ENCODE measurements at regions not wholly inside any gene's neighbourhood (a gene's known extent, or its start where the extent isn't known, plus 50 kb on each side); places are given as distances from the start of the nearest gene placed in this dataset.

DNA sequence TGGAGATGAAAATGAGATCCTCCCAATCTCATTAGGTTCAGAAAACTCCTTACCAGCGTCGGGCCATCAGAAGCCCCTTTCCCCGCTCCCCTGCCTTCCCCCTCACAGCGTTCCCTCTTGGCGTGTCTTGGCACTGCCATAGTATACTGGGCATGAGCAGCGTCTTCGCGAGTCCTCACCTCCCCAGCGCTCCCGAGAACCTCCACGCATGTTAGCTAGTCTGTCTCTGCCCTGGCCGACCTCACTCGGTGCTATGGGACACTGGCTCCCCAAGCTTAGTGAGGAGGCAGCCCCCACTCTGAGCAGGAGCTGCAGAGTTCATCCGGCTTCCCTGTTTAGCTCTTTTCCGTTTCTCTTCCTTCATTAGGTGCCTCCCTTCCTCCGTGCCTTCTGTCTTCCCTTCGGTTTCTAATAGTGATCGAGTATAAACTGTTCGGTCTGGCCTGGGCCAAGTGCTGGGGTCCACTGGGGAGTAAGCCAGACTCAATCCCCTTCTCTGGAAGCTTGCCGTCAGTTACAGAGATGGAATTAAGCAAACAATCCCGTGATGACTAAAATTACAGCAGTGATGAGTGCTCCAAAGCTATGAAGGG, 63.8 kb upstream of the OPCML start:
- no peak overlapping the region for H2AFZ ChIP-seq (ENCODE audit: low read depth, low read length)
- H3K9me2 ChIP-seq (ENCODE audit: insufficient read depth, low read length): no peaks in the 10 kb centered on the region
- no peaks in the 10 kb centered on the region for H4K20me1 ChIP-seq (ENCODE audit: insufficient read depth)
- no peak overlapping the region for H3K27ac ChIP-seq (ENCODE audit: low read length)
- no peak overlapping the region for H3K9ac ChIP-seq (ENCODE audit: low read length)
- TF ChIP-seq EP300 (conservative IDR thresholded peaks at IDR 0.05; ENCODE audit: poor library complexity, severe bottlenecking) (no peak), TAF1 (IDR thresholded peaks at IDR 0.05; ENCODE audit: low read depth) (no peak)
- no peaks in the 10 kb centered on the region for H3K27me3 ChIP-seq (ENCODE audit: insufficient read depth, low read depth, low read length)
- no peaks in the 10 kb centered on the region for H3K36me3 ChIP-seq (ENCODE audit: insufficient read depth, low read length)
- H3K4me3 ChIP-seq (ENCODE audit: low read length): no peak overlapping the region
- H3K4me2 ChIP-seq (ENCODE audit: low read length): no peak overlapping the region
- H3F3A ChIP-seq (ENCODE audit: insufficient read depth, low read length, poor library complexity, severe bottlenecking): no peaks in the 10 kb centered on the region
- no peaks in the 10 kb centered on the region for H3K9me3 ChIP-seq (ENCODE audit: low read length)
- no peaks in the 10 kb centered on the region for H3K79me2 ChIP-seq (replicated peaks; ENCODE audit: insufficient read depth, low read length)

DNA sequence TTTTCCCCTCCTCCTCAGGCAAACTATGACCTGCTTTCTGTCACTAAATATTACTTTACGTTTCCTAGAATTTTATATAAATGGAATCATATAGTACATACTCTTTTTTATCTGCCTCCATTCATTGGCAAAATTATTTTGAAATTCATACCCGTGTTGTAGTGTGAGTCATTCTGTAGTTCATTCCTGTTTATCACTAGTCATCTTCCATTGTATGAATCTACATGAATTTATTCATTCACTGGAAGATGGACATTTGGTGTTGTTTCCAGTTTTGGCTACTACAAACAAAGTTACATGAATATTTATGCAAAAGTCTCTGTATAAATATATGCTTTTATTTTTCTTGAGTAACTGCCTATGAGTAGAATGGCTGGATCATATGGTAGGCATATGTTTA, 60.7 kb upstream of the OPCML start:
- H3K36me3 ChIP-seq (ENCODE audit: insufficient read depth, low read length): no peaks in the 10 kb centered on the region
- no peak overlapping the region for H3K4me3 ChIP-seq (ENCODE audit: low read length)
- no peak overlapping the region for H2AFZ ChIP-seq (ENCODE audit: low read depth, low read length)
- no peaks in the 10 kb centered on the region for H4K20me1 ChIP-seq (ENCODE audit: insufficient read depth)
- no peaks in the 10 kb centered on the region for H3K9me2 ChIP-seq (ENCODE audit: insufficient read depth, low read length)
- H3K27ac ChIP-seq (ENCODE audit: low read length): no peak overlapping the region
- no peaks in the 10 kb centered on the region for H3K79me2 ChIP-seq (replicated peaks; ENCODE audit: insufficient read depth, low read length)
- no peak for TF ChIP-seq EP300 (conservative IDR thresholded peaks at IDR 0.05; ENCODE audit: poor library complexity, severe bottlenecking)
- no peak for TF ChIP-seq SMC3 (conservative IDR thresholded peaks at IDR 0.05; ENCODE audit: poor library complexity)
- TF ChIP-seq, protein P1, sequence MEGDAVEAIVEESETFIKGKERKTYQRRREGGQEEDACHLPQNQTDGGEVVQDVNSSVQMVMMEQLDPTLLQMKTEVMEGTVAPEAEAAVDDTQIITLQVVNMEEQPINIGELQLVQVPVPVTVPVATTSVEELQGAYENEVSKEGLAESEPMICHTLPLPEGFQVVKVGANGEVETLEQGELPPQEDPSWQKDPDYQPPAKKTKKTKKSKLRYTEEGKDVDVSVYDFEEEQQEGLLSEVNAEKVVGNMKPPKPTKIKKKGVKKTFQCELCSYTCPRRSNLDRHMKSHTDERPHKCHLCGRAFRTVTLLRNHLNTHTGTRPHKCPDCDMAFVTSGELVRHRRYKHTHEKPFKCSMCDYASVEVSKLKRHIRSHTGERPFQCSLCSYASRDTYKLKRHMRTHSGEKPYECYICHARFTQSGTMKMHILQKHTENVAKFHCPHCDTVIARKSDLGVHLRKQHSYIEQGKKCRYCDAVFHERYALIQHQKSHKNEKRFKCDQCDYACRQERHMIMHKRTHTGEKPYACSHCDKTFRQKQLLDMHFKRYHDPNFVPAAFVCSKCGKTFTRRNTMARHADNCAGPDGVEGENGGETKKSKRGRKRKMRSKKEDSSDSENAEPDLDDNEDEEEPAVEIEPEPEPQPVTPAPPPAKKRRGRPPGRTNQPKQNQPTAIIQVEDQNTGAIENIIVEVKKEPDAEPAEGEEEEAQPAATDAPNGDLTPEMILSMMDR (IDR thresholded peaks at IDR 0.05; ENCODE audit: poor library complexity, severe bottlenecking): no peak
- no peak for TF ChIP-seq EZH2 (IDR thresholded peaks at IDR 0.05; ENCODE audit: borderline replicate concordance, insufficient read depth, low read length, poor library complexity, severe bottlenecking)
- TF ChIP-seq, protein P2, sequence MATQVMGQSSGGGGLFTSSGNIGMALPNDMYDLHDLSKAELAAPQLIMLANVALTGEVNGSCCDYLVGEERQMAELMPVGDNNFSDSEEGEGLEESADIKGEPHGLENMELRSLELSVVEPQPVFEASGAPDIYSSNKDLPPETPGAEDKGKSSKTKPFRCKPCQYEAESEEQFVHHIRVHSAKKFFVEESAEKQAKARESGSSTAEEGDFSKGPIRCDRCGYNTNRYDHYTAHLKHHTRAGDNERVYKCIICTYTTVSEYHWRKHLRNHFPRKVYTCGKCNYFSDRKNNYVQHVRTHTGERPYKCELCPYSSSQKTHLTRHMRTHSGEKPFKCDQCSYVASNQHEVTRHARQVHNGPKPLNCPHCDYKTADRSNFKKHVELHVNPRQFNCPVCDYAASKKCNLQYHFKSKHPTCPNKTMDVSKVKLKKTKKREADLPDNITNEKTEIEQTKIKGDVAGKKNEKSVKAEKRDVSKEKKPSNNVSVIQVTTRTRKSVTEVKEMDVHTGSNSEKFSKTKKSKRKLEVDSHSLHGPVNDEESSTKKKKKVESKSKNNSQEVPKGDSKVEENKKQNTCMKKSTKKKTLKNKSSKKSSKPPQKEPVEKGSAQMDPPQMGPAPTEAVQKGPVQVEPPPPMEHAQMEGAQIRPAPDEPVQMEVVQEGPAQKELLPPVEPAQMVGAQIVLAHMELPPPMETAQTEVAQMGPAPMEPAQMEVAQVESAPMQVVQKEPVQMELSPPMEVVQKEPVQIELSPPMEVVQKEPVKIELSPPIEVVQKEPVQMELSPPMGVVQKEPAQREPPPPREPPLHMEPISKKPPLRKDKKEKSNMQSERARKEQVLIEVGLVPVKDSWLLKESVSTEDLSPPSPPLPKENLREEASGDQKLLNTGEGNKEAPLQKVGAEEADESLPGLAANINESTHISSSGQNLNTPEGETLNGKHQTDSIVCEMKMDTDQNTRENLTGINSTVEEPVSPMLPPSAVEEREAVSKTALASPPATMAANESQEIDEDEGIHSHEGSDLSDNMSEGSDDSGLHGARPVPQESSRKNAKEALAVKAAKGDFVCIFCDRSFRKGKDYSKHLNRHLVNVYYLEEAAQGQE (IDR thresholded peaks at IDR 0.05; ENCODE audit: borderline replicate concordance): no peak
- H3K9me3 ChIP-seq (ENCODE audit: low read length): no peaks in the 10 kb centered on the region
- H3K4me2 ChIP-seq (ENCODE audit: low read length): no peak overlapping the region
- no peak overlapping the region for H3K9ac ChIP-seq (ENCODE audit: low read length)
- no peaks in the 10 kb centered on the region for H3F3A ChIP-seq (ENCODE audit: insufficient read depth, low read length, poor library complexity, severe bottlenecking)
- H3K27me3 ChIP-seq (ENCODE audit: insufficient read depth, low read depth, low read length): no peaks in the 10 kb centered on the region

DNA sequence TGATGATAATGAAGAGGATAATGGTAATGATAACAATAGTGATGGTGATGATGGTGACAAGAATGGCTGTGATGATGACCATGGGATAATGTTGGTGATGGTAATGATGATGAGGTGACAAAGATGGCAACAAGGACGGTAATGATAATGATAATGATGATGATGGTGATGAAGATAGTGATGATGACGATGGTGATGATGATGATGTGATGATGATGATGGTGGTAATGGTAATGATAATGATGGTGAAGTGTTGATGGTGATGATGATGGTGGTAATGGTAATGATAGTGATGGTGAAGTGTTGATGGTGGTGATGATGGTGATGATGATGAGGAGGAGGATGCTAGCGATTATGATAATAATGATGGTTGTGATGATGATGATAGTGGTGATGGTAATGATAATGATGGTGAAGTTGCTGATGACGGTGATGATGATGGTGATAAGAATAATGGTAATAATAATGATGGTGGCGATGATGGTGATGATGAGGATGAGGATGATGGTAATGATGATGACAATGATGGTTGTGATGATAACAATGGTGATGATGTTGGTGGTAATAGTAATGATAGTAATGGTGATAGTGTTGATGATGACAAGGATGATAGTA, 54.7 kb upstream of the OPCML start:
- TF ChIP-seq POLR2AphosphoS5 (IDR thresholded peaks at IDR 0.05): no peak
- TF ChIP-seq, protein P1 (IDR thresholded peaks at IDR 0.05; ENCODE audit: poor library complexity, severe bottlenecking): no peak
- no peak for TF ChIP-seq SMC3 (conservative IDR thresholded peaks at IDR 0.05; ENCODE audit: poor library complexity)
- TF ChIP-seq, protein P2 (IDR thresholded peaks at IDR 0.05; ENCODE audit: borderline replicate concordance): no peak
- TF ChIP-seq TAF1 (IDR thresholded peaks at IDR 0.05; ENCODE audit: low read depth): no peak
- TF ChIP-seq EZH2 (IDR thresholded peaks at IDR 0.05; ENCODE audit: borderline replicate concordance, insufficient read depth, low read length, poor library complexity, severe bottlenecking): no peak
- no peak for TF ChIP-seq RAD21 (conservative IDR thresholded peaks at IDR 0.05)
- TF ChIP-seq MXI1 (conservative IDR thresholded peaks at IDR 0.05; ENCODE audit: poor library complexity, severe bottlenecking): no peak
- TF ChIP-seq EP300 (conservative IDR thresholded peaks at IDR 0.05; ENCODE audit: poor library complexity, severe bottlenecking): no peak
- no peaks in the 10 kb centered on the region for H3K9me3 ChIP-seq (ENCODE audit: low read length)
- H3K9ac ChIP-seq (ENCODE audit: low read length): no peak overlapping the region
- no peaks in the 10 kb centered on the region for H3K9me2 ChIP-seq (ENCODE audit: insufficient read depth, low read length)
- H3K36me3 ChIP-seq (ENCODE audit: insufficient read depth, low read length): no peaks in the 10 kb centered on the region
- no peaks in the 10 kb centered on the region for H3F3A ChIP-seq (ENCODE audit: insufficient read depth, low read length, poor library complexity, severe bottlenecking)
- H3K27ac ChIP-seq (ENCODE audit: low read length): no peak overlapping the region
- H3K27me3 ChIP-seq (ENCODE audit: insufficient read depth, low read depth, low read length): no peaks in the 10 kb centered on the region
- H4K20me1 ChIP-seq (ENCODE audit: insufficient read depth): no peaks in the 10 kb centered on the region
- no peak overlapping the region for H3K4me2 ChIP-seq (ENCODE audit: low read length)
- no peaks in the 10 kb centered on the region for H3K79me2 ChIP-seq (replicated peaks; ENCODE audit: insufficient read depth, low read length)
- no peak overlapping the region for H3K4me3 ChIP-seq (ENCODE audit: low read length)
- no peak overlapping the region for H2AFZ ChIP-seq (ENCODE audit: low read depth, low read length)

All from neural cell (in vitro differentiated cells).